ENCODE measurements at regions not wholly inside any gene's neighbourhood (a gene's known extent, or its start where the extent isn't known, plus 50 kb on each side); places are given as distances from the start of the nearest gene placed in this dataset.

- H3F3A ChIP-seq (ENCODE audit: low read depth) = no peaks in the 10 kb centered on the region
- H3K36me3 ChIP-seq (ENCODE audit: insufficient read depth, low read length) = no peaks in the 10 kb centered on the region
- no peaks in the 10 kb centered on the region for H4K20me1 ChIP-seq (ENCODE audit: insufficient read depth, low read length, poor library complexity, severe bottlenecking)
- H3K4me2 ChIP-seq (ENCODE audit: low read depth, low read length, poor library complexity, severe bottlenecking) = no peak overlapping the region
- H3K9ac ChIP-seq (ENCODE audit: low read depth, low read length, poor library complexity, severe bottlenecking) = no peak overlapping the region
- no peak overlapping the region for H2AFZ ChIP-seq (ENCODE audit: low read length)
- H3K4me1 ChIP-seq (ENCODE audit: insufficient read depth, low read length, poor library complexity, severe bottlenecking) = no peaks in the 10 kb centered on the region
- no peaks in the 10 kb centered on the region for H3K9me2 ChIP-seq (replicated peaks; ENCODE audit: low read depth, low read length)
- H3K4me3 ChIP-seq (ENCODE audit: low read length, poor library complexity, severe bottlenecking) = no peak overlapping the region
- H3K79me2 ChIP-seq (ENCODE audit: insufficient read depth, low read length) = no peaks in the 10 kb centered on the region
- TF ChIP-seq CTCF (conservative IDR thresholded peaks at IDR 0.05; ENCODE audit: low read length) (peak; percentile 59), EZH2phosphoT487 (IDR thresholded peaks at IDR 0.05; ENCODE audit: borderline replicate concordance) (no peak)
- no peaks in the 10 kb centered on the region for H3K9me3 ChIP-seq (ENCODE audit: insufficient read depth, low read depth, low read length)
- H3K27me3 ChIP-seq (ENCODE audit: insufficient read depth, low read length, poor library complexity, severe bottlenecking) = no peaks in the 10 kb centered on the region
Measured at GRCh38 chr3:6204891-6205290, 656.0 kb upstream of the GRM7 start.

GRCh38 chr3:6216135-6217026 is 644.5 kb upstream of the GRM7 start:
- Histone ChIP-seq H3K79me2 (ENCODE audit: insufficient read depth, low read length) (no peaks in the 10 kb centered on the region), H3K4me1 (ENCODE audit: insufficient read depth, low read length, poor library complexity, severe bottlenecking) (no peaks in the 10 kb centered on the region), H3K9ac (ENCODE audit: low read depth, low read length, poor library complexity, severe bottlenecking) (no peak overlapping the region), H3K27me3 (ENCODE audit: insufficient read depth, low read length, poor library complexity, severe bottlenecking) (no peaks in the 10 kb centered on the region), H3K9me2 (replicated peaks; ENCODE audit: low read depth, low read length) (no peaks in the 10 kb centered on the region), H3K9me3 (ENCODE audit: insufficient read depth, low read depth, low read length) (0 out of 2 replicates have a peak, but pooled peaks cover 3% of the 10 kb centered on the region), H2AFZ (ENCODE audit: low read length) (no peak overlapping the region), H4K20me1 (ENCODE audit: insufficient read depth, low read length, poor library complexity, severe bottlenecking) (no peaks in the 10 kb centered on the region), H3K4me3 (ENCODE audit: low read length, poor library complexity, severe bottlenecking) (no peak overlapping the region), H3K4me2 (ENCODE audit: low read depth, low read length, poor library complexity, severe bottlenecking) (no peak overlapping the region), H3F3A (ENCODE audit: low read depth) (no peaks in the 10 kb centered on the region), H3K36me3 (ENCODE audit: insufficient read depth, low read length) (no peaks in the 10 kb centered on the region)
- no peak for TF ChIP-seq CTCF (conservative IDR thresholded peaks at IDR 0.05; ENCODE audit: low read length)
- TF ChIP-seq EZH2phosphoT487 (IDR thresholded peaks at IDR 0.05; ENCODE audit: borderline replicate concordance) = no peak

- no peak overlapping the region for H3K4me3 ChIP-seq (ENCODE audit: low read length, poor library complexity, severe bottlenecking)
Measured at GRCh38 chr3:6220447-6220846, 640.5 kb upstream of the GRM7 start.

More at GRCh38 chr3:6220447-6220846, 640.5 kb upstream of the GRM7 start:
- H3K27me3 ChIP-seq (ENCODE audit: insufficient read depth, low read length, poor library complexity, severe bottlenecking) = no peaks in the 10 kb centered on the region
- H2AFZ ChIP-seq (ENCODE audit: low read length) = no peak overlapping the region
- H3K79me2 ChIP-seq (ENCODE audit: insufficient read depth, low read length) = no peaks in the 10 kb centered on the region
- H3K9ac ChIP-seq (ENCODE audit: low read depth, low read length, poor library complexity, severe bottlenecking) = no peak overlapping the region
- no peaks in the 10 kb centered on the region for H4K20me1 ChIP-seq (ENCODE audit: insufficient read depth, low read length, poor library complexity, severe bottlenecking)
- H3K9me3 ChIP-seq (ENCODE audit: insufficient read depth, low read depth, low read length) = 0 out of 2 replicates have a peak, but pooled peaks cover 3% of the 10 kb centered on the region
- no peaks in the 10 kb centered on the region for H3K36me3 ChIP-seq (ENCODE audit: insufficient read depth, low read length)
- TF ChIP-seq EZH2phosphoT487 (IDR thresholded peaks at IDR 0.05; ENCODE audit: borderline replicate concordance) (no peak), CTCF (conservative IDR thresholded peaks at IDR 0.05; ENCODE audit: low read length) (no peak)
- no peak overlapping the region for H3K4me2 ChIP-seq (ENCODE audit: low read depth, low read length, poor library complexity, severe bottlenecking)
- no peaks in the 10 kb centered on the region for H3K4me1 ChIP-seq (ENCODE audit: insufficient read depth, low read length, poor library complexity, severe bottlenecking)
- H3K9me2 ChIP-seq (replicated peaks; ENCODE audit: low read depth, low read length) = no peaks in the 10 kb centered on the region
- no peaks in the 10 kb centered on the region for H3F3A ChIP-seq (ENCODE audit: low read depth)

Data from Loucy (cell line).